Loucy (cell line): ENCODE measurements at regions not wholly inside any gene's neighbourhood (a gene's known extent, or its start where the extent isn't known, plus 50 kb on each side); places are given as distances from the start of the nearest gene placed in this dataset.

Experiments
- EZH2phosphoT487 ChIP-seq: fragments of 200-600 bp; IDR thresholded peaks from 2 replicates; pipeline ENCODE4 v1.6.1; 2018; ENCODE audit warnings: antibody characterized with exemption, mild to moderate bottlenecking, moderate library complexity, borderline replicate concordance
- TF ChIP-seq, protein P1 (sequence below): fragments of 200-600 bp; sonication (generic); conservative IDR thresholded peaks from 2 replicates; pipeline ENCODE4 v1.5.1; 2014; ENCODE audit warnings: mild to moderate bottlenecking, antibody characterized with exemption, low read length

DNA sequence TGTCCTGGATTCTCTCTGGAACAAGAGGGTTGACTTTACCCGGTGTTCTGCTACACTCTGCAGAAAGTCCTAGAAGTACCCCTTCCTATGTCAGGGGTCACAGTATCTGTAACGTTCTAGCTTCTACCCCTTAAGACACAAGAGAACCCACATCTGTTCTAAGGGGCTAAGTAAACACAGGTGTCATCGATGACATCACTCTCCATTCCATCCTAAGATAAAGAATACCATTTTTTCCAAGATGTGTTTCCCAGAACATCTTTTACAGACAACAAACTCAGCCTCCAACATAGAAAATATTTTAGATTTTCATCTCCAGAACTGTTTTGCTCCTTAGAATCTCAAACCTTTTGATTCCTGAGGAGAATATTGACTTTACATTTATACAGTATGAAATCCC is 239.1 kb downstream of the TRIB2 start:
- TF ChIP-seq, protein P1, sequence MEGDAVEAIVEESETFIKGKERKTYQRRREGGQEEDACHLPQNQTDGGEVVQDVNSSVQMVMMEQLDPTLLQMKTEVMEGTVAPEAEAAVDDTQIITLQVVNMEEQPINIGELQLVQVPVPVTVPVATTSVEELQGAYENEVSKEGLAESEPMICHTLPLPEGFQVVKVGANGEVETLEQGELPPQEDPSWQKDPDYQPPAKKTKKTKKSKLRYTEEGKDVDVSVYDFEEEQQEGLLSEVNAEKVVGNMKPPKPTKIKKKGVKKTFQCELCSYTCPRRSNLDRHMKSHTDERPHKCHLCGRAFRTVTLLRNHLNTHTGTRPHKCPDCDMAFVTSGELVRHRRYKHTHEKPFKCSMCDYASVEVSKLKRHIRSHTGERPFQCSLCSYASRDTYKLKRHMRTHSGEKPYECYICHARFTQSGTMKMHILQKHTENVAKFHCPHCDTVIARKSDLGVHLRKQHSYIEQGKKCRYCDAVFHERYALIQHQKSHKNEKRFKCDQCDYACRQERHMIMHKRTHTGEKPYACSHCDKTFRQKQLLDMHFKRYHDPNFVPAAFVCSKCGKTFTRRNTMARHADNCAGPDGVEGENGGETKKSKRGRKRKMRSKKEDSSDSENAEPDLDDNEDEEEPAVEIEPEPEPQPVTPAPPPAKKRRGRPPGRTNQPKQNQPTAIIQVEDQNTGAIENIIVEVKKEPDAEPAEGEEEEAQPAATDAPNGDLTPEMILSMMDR: no peak
- TF ChIP-seq EZH2phosphoT487: no peak
